ENCODE measurements at regions not wholly inside any gene's neighbourhood (a gene's known extent, or its start where the extent isn't known, plus 50 kb on each side); places are given as distances from the start of the nearest gene placed in this dataset.
"Not testable (repeated sequence)": the region's sequence is repeated elsewhere in the genome, so short reads cannot be mapped to it uniquely, and the experiment has no call there.

GRCh38 chr9:36462245-36462644 lies 62.2 kb upstream of the RNF38 start:
- H3K9me3 Mint-ChIP-seq (ENCODE audit: unreplicated experiment) = no peaks in the 10 kb centered on the region

GRCh38 chr9:36461323-36461722 lies 61.3 kb upstream of the RNF38 start:
- Mint-ChIP-seq H3K27me3 (ENCODE audit: unreplicated experiment) (no peaks in the 10 kb centered on the region), H3K4me3 (ENCODE audit: unreplicated experiment) (no peak overlapping the region), H3K9me3 (ENCODE audit: unreplicated experiment) (no peaks in the 10 kb centered on the region), H3K27ac (ENCODE audit: unreplicated experiment) (peak overlapping the region; percentile 2), H3K36me3 (ENCODE audit: low read depth, unreplicated experiment) (peaks cover 4% of the 10 kb centered on the region), H3K4me1 (ENCODE audit: unreplicated experiment) (peaks cover 21% of the 10 kb centered on the region)
- DNase-seq (ENCODE audit: low spot score) = no peak
- no peak for TF ChIP-seq CTCF (IDR thresholded peaks at IDR 0.05; ENCODE audit: unreplicated experiment)

More at GRCh38 chr9:36462245-36462644, 62.2 kb upstream of the RNF38 start:
- Mint-ChIP-seq H3K27ac (ENCODE audit: unreplicated experiment) (peak overlapping the region; percentile 74), H3K4me3 (ENCODE audit: unreplicated experiment) (peak overlapping the region; percentile 3), H3K27me3 (ENCODE audit: unreplicated experiment) (no peaks in the 10 kb centered on the region), H3K4me1 (ENCODE audit: unreplicated experiment) (peaks cover 16% of the 10 kb centered on the region), H3K36me3 (ENCODE audit: low read depth, unreplicated experiment) (peaks cover 4% of the 10 kb centered on the region)
- no peak for TF ChIP-seq CTCF (IDR thresholded peaks at IDR 0.05; ENCODE audit: unreplicated experiment)
- DNase-seq (ENCODE audit: low spot score) = no peak

- not testable (repeated sequence) for H3K4me3 Mint-ChIP-seq (ENCODE audit: unreplicated experiment); H3K36me3 Mint-ChIP-seq (ENCODE audit: low read depth, unreplicated experiment); H3K27me3 Mint-ChIP-seq (ENCODE audit: unreplicated experiment); H3K27ac Mint-ChIP-seq (ENCODE audit: unreplicated experiment); H3K9me3 Mint-ChIP-seq (ENCODE audit: unreplicated experiment); DNase-seq (ENCODE audit: low spot score)
- H3K4me1 Mint-ChIP-seq (ENCODE audit: unreplicated experiment) = peaks cover 21% of the 10 kb centered on the region
Observed at GRCh38 chr9:36458430-36458915, 58.4 kb upstream of the RNF38 start.

GRCh38 chr9:36457836-36458429 lies 57.9 kb upstream of the RNF38 start:
- no peaks in the 10 kb centered on the region for H3K9me3 Mint-ChIP-seq (ENCODE audit: unreplicated experiment)
- no peaks in the 10 kb centered on the region for H3K27me3 Mint-ChIP-seq (ENCODE audit: unreplicated experiment)
- H3K36me3 Mint-ChIP-seq (ENCODE audit: low read depth, unreplicated experiment) = peaks cover 4% of the 10 kb centered on the region
- no peak for TF ChIP-seq CTCF (IDR thresholded peaks at IDR 0.05; ENCODE audit: unreplicated experiment)
- H3K27ac Mint-ChIP-seq (ENCODE audit: unreplicated experiment) = no peak overlapping the region
- no peak overlapping the region for H3K4me3 Mint-ChIP-seq (ENCODE audit: unreplicated experiment)
- DNase-seq (ENCODE audit: low spot score) = no peak
- H3K4me1 Mint-ChIP-seq (ENCODE audit: unreplicated experiment) = peaks cover 21% of the 10 kb centered on the region

- Mint-ChIP-seq H3K4me1 (ENCODE audit: unreplicated experiment) (peaks cover 14% of the 10 kb centered on the region), H3K36me3 (ENCODE audit: low read depth, unreplicated experiment) (peaks cover 4% of the 10 kb centered on the region), H3K9me3 (ENCODE audit: unreplicated experiment) (no peaks in the 10 kb centered on the region), H3K4me3 (ENCODE audit: unreplicated experiment) (no peak overlapping the region), H3K27me3 (ENCODE audit: unreplicated experiment) (no peaks in the 10 kb centered on the region), H3K27ac (ENCODE audit: unreplicated experiment) (peak overlapping the region; percentile 72)
- TF ChIP-seq CTCF (IDR thresholded peaks at IDR 0.05; ENCODE audit: unreplicated experiment) = no peak
- peak; percentile 12 for DNase-seq (ENCODE audit: low spot score)
Observed at GRCh38 chr9:36456480-36457065, 56.5 kb upstream of the RNF38 start.

All from endothelial cell (in vitro differentiated cells).